ENCODE measurements at regions not wholly inside any gene's neighbourhood (a gene's known extent, or its start where the extent isn't known, plus 50 kb on each side); places are given as distances from the start of the nearest gene placed in this dataset.

DNA sequence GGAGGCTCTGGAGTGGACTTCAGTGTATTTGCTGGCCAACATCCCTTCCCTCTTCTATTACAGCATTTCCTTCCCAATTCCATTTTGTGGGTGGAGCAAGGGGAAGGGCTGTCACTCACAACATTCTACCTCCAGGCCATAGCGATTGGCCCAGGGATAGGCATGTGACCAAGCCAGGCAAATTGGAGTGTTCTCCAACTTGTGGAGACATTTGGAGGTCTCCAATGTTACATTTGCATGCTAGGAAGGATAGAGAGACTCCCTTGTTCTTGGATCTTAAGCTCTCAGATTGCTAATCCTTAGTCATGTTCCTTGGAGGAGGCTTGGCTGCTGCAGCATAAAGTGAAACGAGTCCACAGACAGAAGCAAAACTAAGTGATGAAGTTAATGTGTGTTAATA, 95.6 kb upstream of the KIF5B start:
- H3K27ac ChIP-seq (ENCODE audit: low read depth, low read length, poor library complexity, severe bottlenecking), result no peak overlapping the region
- no peak overlapping the region for H3K9ac ChIP-seq (ENCODE audit: low read length)
- H3K9me2 ChIP-seq (ENCODE audit: low read depth, low read length), result no peaks in the 10 kb centered on the region
- no peaks in the 10 kb centered on the region; the same call in 1 of the 2 replicates for H3K27me3 ChIP-seq (ENCODE audit: insufficient read depth, low read length)
- no peaks in the 10 kb centered on the region for H4K20me1 ChIP-seq (ENCODE audit: insufficient read depth, low read length)
- TF ChIP-seq CTCF (IDR thresholded peaks at IDR 0.05; ENCODE audit: low read length) (no peak), EZH2 (IDR thresholded peaks at IDR 0.05; ENCODE audit: borderline replicate concordance, low read length) (no peak)
- no peaks in the 10 kb centered on the region for H3K79me2 ChIP-seq (ENCODE audit: insufficient read depth, low read length)
- no peak overlapping the region for H3K4me3 ChIP-seq (ENCODE audit: low read depth, low read length, poor library complexity, severe bottlenecking)
- H3K4me1 ChIP-seq (ENCODE audit: insufficient read depth, low read length, severe bottlenecking), result no peaks in the 10 kb centered on the region
- no peaks in the 10 kb centered on the region for H3F3A ChIP-seq (ENCODE audit: insufficient read depth, low read length)
- no peak overlapping the region for H3K4me2 ChIP-seq (ENCODE audit: low read length)
- no peaks in the 10 kb centered on the region for H3K9me3 ChIP-seq (ENCODE audit: low read length)
- no peak overlapping the region for H2AFZ ChIP-seq (ENCODE audit: low read length)
- no peaks in the 10 kb centered on the region for H3K36me3 ChIP-seq (ENCODE audit: insufficient read depth, low read length)

DNA sequence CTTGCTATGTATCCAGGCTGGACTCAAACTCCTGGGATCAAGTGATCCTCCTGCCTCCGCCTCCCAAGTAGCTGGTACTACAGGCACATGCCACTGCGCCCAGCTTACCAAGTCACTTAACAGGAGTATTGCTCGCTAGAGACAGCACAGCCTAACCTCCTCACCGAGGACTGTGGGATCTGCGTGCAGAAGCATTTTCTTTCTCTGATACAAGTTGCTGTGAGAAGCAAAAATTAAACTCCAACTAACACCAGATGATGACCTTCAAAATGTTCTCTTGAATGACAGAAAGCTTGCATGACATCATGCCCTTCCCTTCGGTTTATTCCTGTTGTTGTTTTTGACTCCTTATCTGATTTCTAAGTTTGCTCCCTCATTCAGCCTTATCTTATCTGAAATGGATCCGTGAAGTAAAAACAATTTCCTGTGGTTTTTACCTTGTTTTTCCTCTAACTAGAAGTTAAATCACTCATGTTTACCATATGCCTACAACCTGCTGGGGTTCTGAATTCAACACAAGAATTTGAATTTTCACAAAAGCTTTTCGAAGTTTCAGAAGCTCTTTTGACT, 94.4 kb upstream of the KIF5B start:
- no peaks in the 10 kb centered on the region for H3K9me2 ChIP-seq (ENCODE audit: low read depth, low read length)
- no peak overlapping the region for H3K27ac ChIP-seq (ENCODE audit: low read depth, low read length, poor library complexity, severe bottlenecking)
- no peak overlapping the region for H2AFZ ChIP-seq (ENCODE audit: low read length)
- TF ChIP-seq EZH2 (IDR thresholded peaks at IDR 0.05; ENCODE audit: borderline replicate concordance, low read length), result no peak
- no peak for TF ChIP-seq CTCF (IDR thresholded peaks at IDR 0.05; ENCODE audit: low read length)
- no peaks in the 10 kb centered on the region; the same call in 1 of the 2 replicates for H3K27me3 ChIP-seq (ENCODE audit: insufficient read depth, low read length)
- no peaks in the 10 kb centered on the region for H3F3A ChIP-seq (ENCODE audit: insufficient read depth, low read length)
- no peaks in the 10 kb centered on the region for H3K9me3 ChIP-seq (ENCODE audit: low read length)
- no peak overlapping the region for H3K4me2 ChIP-seq (ENCODE audit: low read length)
- H3K36me3 ChIP-seq (ENCODE audit: insufficient read depth, low read length), result no peaks in the 10 kb centered on the region
- H3K4me1 ChIP-seq (ENCODE audit: insufficient read depth, low read length, severe bottlenecking), result no peaks in the 10 kb centered on the region
- H4K20me1 ChIP-seq (ENCODE audit: insufficient read depth, low read length), result no peaks in the 10 kb centered on the region
- H3K4me3 ChIP-seq (ENCODE audit: low read depth, low read length, poor library complexity, severe bottlenecking), result no peak overlapping the region
- no peaks in the 10 kb centered on the region for H3K79me2 ChIP-seq (ENCODE audit: insufficient read depth, low read length)
- H3K9ac ChIP-seq (ENCODE audit: low read length), result no peak overlapping the region

DNA sequence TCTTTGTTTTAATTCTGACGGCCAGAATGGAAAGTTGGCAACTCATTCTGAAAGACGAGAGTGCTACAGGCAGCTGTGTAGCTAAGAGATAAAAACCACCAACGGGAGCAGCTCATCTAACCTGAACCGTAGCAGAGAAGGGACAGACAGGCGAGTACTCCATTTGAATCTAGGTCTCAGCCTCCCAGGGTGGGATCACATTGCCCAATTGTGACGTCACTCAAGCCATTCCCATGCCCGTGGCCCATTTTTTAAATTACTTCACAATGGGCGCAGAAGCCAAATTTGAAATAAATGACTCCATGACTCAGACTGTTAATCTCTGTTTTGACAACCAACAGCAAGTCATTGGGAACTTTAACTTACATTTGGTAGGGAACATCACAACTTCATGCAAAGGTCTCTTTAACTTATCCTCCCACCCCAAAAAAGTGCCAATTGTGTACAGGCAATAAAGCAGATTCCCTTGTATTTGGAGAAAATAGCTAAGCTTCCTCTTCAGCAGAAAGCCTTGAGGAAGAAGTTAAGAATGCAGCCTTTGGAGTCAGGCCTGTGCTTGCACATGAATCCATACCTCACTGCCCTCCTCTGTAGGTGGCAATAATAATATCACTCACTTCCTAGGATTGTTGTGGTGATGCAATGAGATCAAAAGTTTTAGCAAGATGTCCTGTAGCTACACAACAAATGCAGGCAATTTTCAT, 93.2 kb upstream of the KIF5B start:
- Histone ChIP-seq H3F3A (ENCODE audit: insufficient read depth, low read length) (no peaks in the 10 kb centered on the region), H3K9ac (ENCODE audit: low read length) (no peak overlapping the region), H4K20me1 (ENCODE audit: insufficient read depth, low read length) (no peaks in the 10 kb centered on the region), H2AFZ (ENCODE audit: low read length) (no peak overlapping the region), H3K27me3 (ENCODE audit: insufficient read depth, low read length) (no peaks in the 10 kb centered on the region; the same call in 1 of the 2 replicates), H3K9me3 (ENCODE audit: low read length) (no peaks in the 10 kb centered on the region), H3K4me2 (ENCODE audit: low read length) (no peak overlapping the region), H3K4me3 (ENCODE audit: low read depth, low read length, poor library complexity, severe bottlenecking) (no peak overlapping the region), H3K27ac (ENCODE audit: low read depth, low read length, poor library complexity, severe bottlenecking) (no peak overlapping the region), H3K79me2 (ENCODE audit: insufficient read depth, low read length) (no peaks in the 10 kb centered on the region), H3K36me3 (ENCODE audit: insufficient read depth, low read length) (no peaks in the 10 kb centered on the region), H3K4me1 (ENCODE audit: insufficient read depth, low read length, severe bottlenecking) (no peaks in the 10 kb centered on the region), H3K9me2 (ENCODE audit: low read depth, low read length) (no peaks in the 10 kb centered on the region)
- TF ChIP-seq CTCF (IDR thresholded peaks at IDR 0.05; ENCODE audit: low read length) (no peak), EZH2 (IDR thresholded peaks at IDR 0.05; ENCODE audit: borderline replicate concordance, low read length) (no peak)

All from OCI-LY1 (cell line).